ENCODE measurements at regions not wholly inside any gene's neighbourhood (a gene's known extent, or its start where the extent isn't known, plus 50 kb on each side); places are given as distances from the start of the nearest gene placed in this dataset.

DNA sequence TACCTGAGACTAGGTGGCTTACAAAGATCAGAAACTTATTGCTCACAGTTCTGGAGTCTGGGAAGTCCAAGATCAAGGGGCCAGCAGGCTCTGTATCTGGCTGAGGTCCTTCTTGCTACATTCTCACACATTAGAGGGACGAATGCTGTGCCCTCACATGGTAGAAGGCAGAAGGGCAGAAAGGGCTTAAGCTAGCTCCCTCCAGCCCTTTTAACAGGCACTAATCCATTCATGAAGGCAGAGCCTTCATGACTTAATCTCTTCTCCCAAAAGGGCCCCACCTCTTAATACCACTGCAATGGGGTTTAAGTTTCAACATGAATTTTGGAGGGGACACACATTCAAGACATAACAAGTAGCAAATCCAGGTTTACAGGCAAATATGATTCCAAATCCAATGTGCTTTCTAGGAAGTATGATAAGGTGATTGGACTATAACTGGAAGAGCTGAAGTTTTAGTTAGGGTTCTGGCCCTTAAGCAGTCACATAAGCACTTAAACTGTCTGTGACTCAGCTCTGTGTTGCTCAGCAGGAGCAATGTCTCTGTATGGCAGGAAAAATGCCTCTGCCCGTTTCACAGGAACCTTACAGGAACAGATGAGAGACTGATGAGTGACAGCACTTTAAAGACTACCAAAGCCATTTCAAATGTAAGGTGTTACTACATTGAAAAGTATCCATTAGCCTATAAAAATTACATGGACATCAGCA is 119.6 kb upstream of the PTPRM start (continued):
- TF ChIP-seq, protein P1, sequence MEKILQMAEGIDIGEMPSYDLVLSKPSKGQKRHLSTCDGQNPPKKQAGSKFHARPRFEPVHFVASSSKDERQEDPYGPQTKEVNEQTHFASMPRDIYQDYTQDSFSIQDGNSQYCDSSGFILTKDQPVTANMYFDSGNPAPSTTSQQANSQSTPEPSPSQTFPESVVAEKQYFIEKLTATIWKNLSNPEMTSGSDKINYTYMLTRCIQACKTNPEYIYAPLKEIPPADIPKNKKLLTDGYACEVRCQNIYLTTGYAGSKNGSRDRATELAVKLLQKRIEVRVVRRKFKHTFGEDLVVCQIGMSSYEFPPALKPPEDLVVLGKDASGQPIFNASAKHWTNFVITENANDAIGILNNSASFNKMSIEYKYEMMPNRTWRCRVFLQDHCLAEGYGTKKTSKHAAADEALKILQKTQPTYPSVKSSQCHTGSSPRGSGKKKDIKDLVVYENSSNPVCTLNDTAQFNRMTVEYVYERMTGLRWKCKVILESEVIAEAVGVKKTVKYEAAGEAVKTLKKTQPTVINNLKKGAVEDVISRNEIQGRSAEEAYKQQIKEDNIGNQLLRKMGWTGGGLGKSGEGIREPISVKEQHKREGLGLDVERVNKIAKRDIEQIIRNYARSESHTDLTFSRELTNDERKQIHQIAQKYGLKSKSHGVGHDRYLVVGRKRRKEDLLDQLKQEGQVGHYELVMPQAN (conservative IDR thresholded peaks at IDR 0.05) = no peak

DNA sequence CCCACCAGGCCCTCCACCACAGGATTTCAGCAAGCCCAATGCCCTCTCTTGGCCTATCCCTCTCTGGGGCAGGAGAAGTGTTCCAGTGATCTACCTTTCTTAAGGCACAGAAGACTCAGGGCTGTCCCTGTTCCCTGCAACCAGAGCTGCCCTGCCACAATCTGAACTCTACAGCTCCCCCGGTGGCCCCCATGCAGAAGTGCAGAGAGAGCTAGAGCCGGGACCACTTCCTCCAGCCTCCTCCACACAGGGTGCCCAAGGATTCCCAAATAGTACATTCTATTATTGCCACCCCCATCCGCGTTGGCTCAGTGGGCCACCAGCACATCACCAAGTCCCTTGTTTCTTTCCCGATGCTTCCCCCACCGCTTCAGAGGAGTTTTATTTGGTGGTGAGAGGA is 114.8 kb upstream of the PTPRM start:
- intact Hi-C loops (cut with micrococcal nuclease; ENCODE audit: unreplicated experiment) = no loop called here
- no peak for DNase-seq (ENCODE audit: low read depth, low spot score)
- ATAC-seq = peak; percentile 91
- Histone ChIP-seq H4K20me1 (ENCODE audit: control insufficient read depth, insufficient read depth) (no peaks in the 10 kb centered on the region), H3K79me2 (ENCODE audit: control insufficient read depth, insufficient read depth, low read length) (no peaks in the 10 kb centered on the region), H3K27ac (ENCODE audit: control insufficient read depth, insufficient read depth) (no peak overlapping the region), H2AFZ (ENCODE audit: control insufficient read depth, low read depth, low read length) (no peak overlapping the region), H3K9ac (ENCODE audit: control insufficient read depth, insufficient read depth, low read length) (no peak overlapping the region), H3K9me3 (replicated peaks; ENCODE audit: control insufficient read depth, insufficient read depth, low read length) (no peaks in the 10 kb centered on the region), H3K4me1 (ENCODE audit: control insufficient read depth, insufficient read depth, low read length) (no peaks in the 10 kb centered on the region), H3K36me3 (ENCODE audit: control insufficient read depth in 2 of 2, insufficient read depth in 2 of 2, low read length in 1 of 2) (no peaks in the 10 kb centered on the region), H3K27me3 (replicated peaks in 1 of 2; ENCODE audit: control insufficient read depth in 2 of 2, insufficient read depth in 2 of 2, low read length in 1 of 2) (no peaks in the 10 kb centered on the region), H3K4me2 (ENCODE audit: control insufficient read depth, insufficient read depth) (no peak overlapping the region), H3K4me3 (no peak overlapping the region)
- POLR2A ChIA-PET = no interaction called here
- RAD21 ChIA-PET (ENCODE audit: unreplicated experiment) = no interaction called here
- SMC1A ChIA-PET (ENCODE audit: uncharacterized antibody, unreplicated experiment) = no interaction called here
- WGBS (ENCODE audit: insufficient coverage, insufficient replicate concordance, low lambda C conversion rate, missing lambda C conversion rate) = 46% methylated on average over 6 of the region's 6 CpGs
- no TSS peak for BruUV-seq (replicated peaks)
- in situ Hi-C loops (cut with MboI) = no loop called here
- no peak for TF ChIP-seq YBX1 (IDR thresholded peaks at IDR 0.05)
- TF ChIP-seq, protein P2, sequence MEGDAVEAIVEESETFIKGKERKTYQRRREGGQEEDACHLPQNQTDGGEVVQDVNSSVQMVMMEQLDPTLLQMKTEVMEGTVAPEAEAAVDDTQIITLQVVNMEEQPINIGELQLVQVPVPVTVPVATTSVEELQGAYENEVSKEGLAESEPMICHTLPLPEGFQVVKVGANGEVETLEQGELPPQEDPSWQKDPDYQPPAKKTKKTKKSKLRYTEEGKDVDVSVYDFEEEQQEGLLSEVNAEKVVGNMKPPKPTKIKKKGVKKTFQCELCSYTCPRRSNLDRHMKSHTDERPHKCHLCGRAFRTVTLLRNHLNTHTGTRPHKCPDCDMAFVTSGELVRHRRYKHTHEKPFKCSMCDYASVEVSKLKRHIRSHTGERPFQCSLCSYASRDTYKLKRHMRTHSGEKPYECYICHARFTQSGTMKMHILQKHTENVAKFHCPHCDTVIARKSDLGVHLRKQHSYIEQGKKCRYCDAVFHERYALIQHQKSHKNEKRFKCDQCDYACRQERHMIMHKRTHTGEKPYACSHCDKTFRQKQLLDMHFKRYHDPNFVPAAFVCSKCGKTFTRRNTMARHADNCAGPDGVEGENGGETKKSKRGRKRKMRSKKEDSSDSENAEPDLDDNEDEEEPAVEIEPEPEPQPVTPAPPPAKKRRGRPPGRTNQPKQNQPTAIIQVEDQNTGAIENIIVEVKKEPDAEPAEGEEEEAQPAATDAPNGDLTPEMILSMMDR (IDR thresholded peaks at IDR 0.05 in 2 of 3, conservative IDR thresholded peaks at IDR 0.05 in 1 of 3; ENCODE audit: control insufficient read depth in 2 of 3, extremely low read depth in 1 of 3, insufficient read depth in 1 of 3, low read depth in 3 of 3, low read length in 3 of 3) = peak; percentile 21 to 61 (median 37); a peak in 5 of 6 replicates
- CTCF ChIA-PET = interaction anchor here (0.6 to 0.7 kb wide), 2 partner anchors 11 to 112 kb away, joined by 3 read pairs; no protein-coding TSS in a partner anchor
- FAIRE-seq = no peak
